ENCODE measurements at regions not wholly inside any gene's neighbourhood (a gene's known extent, or its start where the extent isn't known, plus 50 kb on each side); places are given as distances from the start of the nearest gene placed in this dataset.

GRCh38 chr5:60445427-60445826 lies 254.5 kb downstream of the DEPDC1B start:
- TF ChIP-seq, protein P1, sequence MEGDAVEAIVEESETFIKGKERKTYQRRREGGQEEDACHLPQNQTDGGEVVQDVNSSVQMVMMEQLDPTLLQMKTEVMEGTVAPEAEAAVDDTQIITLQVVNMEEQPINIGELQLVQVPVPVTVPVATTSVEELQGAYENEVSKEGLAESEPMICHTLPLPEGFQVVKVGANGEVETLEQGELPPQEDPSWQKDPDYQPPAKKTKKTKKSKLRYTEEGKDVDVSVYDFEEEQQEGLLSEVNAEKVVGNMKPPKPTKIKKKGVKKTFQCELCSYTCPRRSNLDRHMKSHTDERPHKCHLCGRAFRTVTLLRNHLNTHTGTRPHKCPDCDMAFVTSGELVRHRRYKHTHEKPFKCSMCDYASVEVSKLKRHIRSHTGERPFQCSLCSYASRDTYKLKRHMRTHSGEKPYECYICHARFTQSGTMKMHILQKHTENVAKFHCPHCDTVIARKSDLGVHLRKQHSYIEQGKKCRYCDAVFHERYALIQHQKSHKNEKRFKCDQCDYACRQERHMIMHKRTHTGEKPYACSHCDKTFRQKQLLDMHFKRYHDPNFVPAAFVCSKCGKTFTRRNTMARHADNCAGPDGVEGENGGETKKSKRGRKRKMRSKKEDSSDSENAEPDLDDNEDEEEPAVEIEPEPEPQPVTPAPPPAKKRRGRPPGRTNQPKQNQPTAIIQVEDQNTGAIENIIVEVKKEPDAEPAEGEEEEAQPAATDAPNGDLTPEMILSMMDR (IDR thresholded peaks at IDR 0.05; ENCODE audit: extremely low read depth in 1 of 2, insufficient read depth in 1 of 2, low read depth in 1 of 2, low read length in 2 of 2): no peak
- TF ChIP-seq EZH2 (IDR thresholded peaks at IDR 0.05; ENCODE audit: borderline replicate concordance, low read depth, low read length, severe bottlenecking): no peak
- TF ChIP-seq POLR2A (IDR thresholded peaks at IDR 0.05; ENCODE audit: low read depth, low read length): no peak
- TF ChIP-seq FOS (IDR thresholded peaks at IDR 0.05; ENCODE audit: borderline replicate concordance, insufficient read depth, low read length): no peak
- TF ChIP-seq POLR2AphosphoS5 (IDR thresholded peaks at IDR 0.05; ENCODE audit: insufficient read depth, low read depth, low read length): no peak

All from endothelial cell of umbilical vein (primary cell).